ENCODE measurements at regions not wholly inside any gene's neighbourhood (a gene's known extent, or its start where the extent isn't known, plus 50 kb on each side); places are given as distances from the start of the nearest gene placed in this dataset.
"Not testable (repeated sequence)": the region's sequence is repeated elsewhere in the genome, so short reads cannot be mapped to it uniquely, and the experiment has no call there.

DNA sequence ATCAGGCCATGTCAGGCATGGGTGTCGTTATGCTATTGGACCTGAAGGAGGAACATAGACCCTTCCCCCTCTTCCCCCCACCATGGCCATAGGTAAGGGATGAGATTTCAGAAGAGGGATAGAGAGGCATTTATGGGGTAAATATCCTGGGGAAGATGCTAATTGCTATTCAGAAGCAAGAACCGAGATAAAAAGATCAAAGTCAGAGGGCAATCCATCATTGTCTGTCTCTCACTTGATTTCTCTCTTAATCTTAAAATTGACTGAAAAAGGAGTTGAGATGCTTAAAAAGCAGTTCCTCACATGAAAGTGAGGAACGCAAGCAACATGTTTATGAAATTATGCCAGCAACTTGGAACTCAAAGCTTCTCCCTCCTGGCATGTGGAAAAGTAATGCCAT, 212.0 kb downstream of the RPAP3 start:
- FAIRE-seq (no peak), DNase-seq (ENCODE audit: insufficient read length, low spot score) (no peak)
- no peak for TF ChIP-seq CTCF (IDR thresholded peaks at IDR 0.05; ENCODE audit: insufficient read depth, missing control alignments)

DNA sequence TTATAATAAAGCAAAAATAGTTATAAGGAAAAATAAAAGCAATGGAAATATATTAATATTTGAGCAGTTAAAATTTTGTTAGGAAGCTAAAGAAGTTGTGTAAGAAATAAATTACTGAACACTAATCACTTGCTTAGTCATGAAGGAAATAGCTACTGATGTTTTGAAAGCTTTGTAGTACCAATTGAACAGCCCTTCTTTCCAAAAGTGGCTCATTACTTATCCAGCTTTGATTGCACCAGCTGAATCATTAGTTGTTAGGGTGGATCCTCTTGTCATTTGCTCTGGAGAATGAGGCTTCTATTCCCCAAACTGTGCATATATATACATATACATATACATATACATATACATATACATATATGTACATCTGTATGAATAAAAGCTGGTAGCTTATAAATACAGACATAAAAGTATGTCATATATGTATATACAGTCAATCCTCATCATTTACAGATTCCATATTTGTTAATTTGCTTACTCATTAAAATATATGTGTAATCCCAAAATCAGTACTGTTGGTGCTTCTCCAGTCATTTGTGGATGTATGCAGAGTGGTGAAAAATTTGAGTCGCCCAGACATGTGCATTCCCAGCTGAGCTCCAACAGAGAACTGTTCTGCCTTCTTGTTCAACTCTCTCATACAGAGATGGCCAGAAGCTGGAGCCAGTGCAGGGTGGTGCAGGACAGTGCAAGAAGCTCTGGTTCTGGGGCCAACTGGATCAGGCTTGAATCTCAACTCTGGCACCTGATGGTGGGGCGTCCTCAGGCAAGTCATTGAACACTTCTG, 214.1 kb downstream of the RPAP3 start:
- no peak for FAIRE-seq
- DNase-seq (ENCODE audit: insufficient read length, low spot score) = no peak
- TF ChIP-seq CTCF (IDR thresholded peaks at IDR 0.05; ENCODE audit: insufficient read depth, missing control alignments) = no peak

DNA sequence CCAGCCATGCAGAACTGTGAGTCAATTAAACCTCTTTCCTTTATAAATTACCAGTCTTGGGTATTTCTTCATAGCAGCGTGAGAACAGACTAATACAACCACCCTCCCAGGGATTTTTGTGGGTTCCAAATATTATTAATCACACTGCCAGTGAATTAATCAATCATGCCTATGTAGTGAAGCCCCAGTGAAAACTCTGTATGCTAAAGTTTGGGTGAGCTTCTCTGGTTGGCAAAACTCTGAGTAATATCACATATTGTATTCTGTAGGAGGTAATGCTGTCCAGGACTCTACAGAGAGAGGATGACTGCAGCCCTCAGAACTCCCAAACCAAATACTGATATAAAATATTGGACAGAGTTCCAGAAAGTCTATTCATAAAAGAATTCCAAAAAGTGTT, 216.9 kb downstream of the RPAP3 start:
- no peak for DNase-seq (ENCODE audit: insufficient read length, low spot score)
- TF ChIP-seq CTCF (IDR thresholded peaks at IDR 0.05; ENCODE audit: insufficient read depth, missing control alignments) = no peak
- no peak for FAIRE-seq

DNA sequence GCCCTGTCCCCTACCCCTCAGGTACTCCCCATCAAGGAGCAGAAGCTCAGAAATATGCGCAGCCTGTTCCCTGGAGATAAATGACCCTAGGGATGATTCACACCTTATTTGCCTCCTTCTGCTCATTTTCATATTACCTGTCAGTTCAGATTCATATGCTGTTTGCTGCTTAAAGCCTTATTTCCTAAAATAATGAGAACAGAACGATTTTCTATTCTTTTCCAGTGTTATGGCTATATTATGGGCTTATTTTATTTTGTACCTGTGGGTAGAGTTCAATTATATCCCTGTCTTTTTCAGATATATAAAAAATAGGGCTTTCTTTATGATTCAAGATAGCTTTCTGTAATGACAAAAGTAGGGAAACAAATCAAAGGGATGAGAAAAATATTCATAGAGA, 224.8 kb downstream of the RPAP3 start:
- no peak for TF ChIP-seq CTCF (IDR thresholded peaks at IDR 0.05; ENCODE audit: insufficient read depth, missing control alignments)
- DNase-seq (ENCODE audit: insufficient read length, low spot score) (no peak), FAIRE-seq (no peak)

DNA sequence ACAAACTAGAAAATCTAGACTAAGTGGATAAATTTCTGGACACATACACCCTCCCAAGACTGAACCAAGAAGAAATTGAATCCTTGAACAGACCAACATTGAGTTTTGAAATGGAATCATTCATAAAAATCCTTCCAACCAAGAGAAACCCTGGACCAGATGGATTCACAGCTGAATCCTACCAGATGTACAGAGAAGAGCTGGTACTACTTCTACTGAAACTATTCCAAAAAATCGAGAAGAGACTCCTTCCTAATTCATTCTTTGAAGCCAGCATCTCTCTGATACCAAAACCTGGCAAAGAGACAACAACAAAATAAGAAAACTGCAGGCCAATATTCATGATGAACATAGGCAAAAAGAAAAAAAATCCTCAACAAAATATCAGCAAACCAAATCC, 227.4 kb downstream of the RPAP3 start:
- no peak for DNase-seq (ENCODE audit: insufficient read length, low spot score)
- TF ChIP-seq CTCF (IDR thresholded peaks at IDR 0.05; ENCODE audit: insufficient read depth, missing control alignments) = no peak
- FAIRE-seq = no peak

DNA sequence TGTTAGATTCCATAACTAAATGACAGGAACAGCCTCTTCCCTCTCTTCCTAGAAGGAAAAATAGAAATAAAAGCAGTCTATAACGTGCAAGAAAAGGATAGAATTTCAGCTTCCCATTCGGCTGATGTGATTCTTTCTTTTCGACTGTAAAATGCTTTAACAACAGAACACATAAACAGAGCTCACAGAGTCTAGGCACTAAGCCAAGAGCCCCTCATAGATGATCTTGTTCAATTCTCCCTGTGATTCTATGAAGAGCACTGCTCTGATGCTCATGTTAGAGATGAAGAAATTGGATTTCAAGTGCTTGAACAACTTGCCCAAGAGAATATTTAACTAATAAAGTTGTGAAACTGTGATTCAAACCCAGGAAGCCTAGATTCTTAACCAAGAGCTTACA, 232.7 kb downstream of the RPAP3 start:
- no peak for TF ChIP-seq CTCF (IDR thresholded peaks at IDR 0.05; ENCODE audit: insufficient read depth, missing control alignments)
- no peak for DNase-seq (ENCODE audit: insufficient read length, low spot score)
- FAIRE-seq = no peak

GRCh38 chr12:47470349-47470748, 235.5 kb downstream of the RPAP3 start:
- not testable (repeated sequence) for DNase-seq (ENCODE audit: insufficient read length, low spot score); FAIRE-seq

GRCh38 chr12:47463918-47464317, 241.9 kb downstream of the RPAP3 start:
- FAIRE-seq; DNase-seq (ENCODE audit: insufficient read length, low spot score): not testable (repeated sequence)

Measured in D721Med (cell line).